Activated naive CD4-positive, alpha-beta T cell treated with anti-CD3 and anti-CD28 coated beads, Interleukin-2, amount 50 U/mL, for 72 hours (primary cell): ENCODE measurements at regions not wholly inside any gene's neighbourhood (a gene's known extent, or its start where the extent isn't known, plus 50 kb on each side); places are given as distances from the start of the nearest gene placed in this dataset.

Experiments
- ATAC-seq, 2 donors: fragments of 150-1000 bp; cut with Tn5 transposase; 2 replicates each; pipeline ENCODE4 v1.10.0; 2021; ENCODE audit warnings: mild to moderate bottlenecking in 2 of 2, moderate library complexity in 2 of 2
- DNase-seq, 2 donors: peaks; one replicate each; pipeline ENCODE4 v3.0.0; 2021 to 2022; ENCODE audit warnings: low spot score in 2 of 2
- H3K27ac Mint-ChIP-seq, 2 donors: one replicate each; pipeline ENCODE4 v1.8.0; 2022; ENCODE audit warnings: mild to moderate bottlenecking in 2 of 2, mixed read lengths in 2 of 2
- H3K36me3 Mint-ChIP-seq, 2 donors: one replicate each; pipeline ENCODE4 v1.8.0; 2022; ENCODE audit warnings: mixed read lengths in 2 of 2
- H3K9me3 Mint-ChIP-seq, 2 donors: one replicate each; pipeline ENCODE4 v1.8.0; 2022; ENCODE audit warnings: mixed read lengths in 2 of 2

GRCh38 chr11:92276773-92277172, 52.2 kb downstream of the FAT3 start:
- no peak for ATAC-seq
- peaks cover 4 to 14% of the 10 kb centered on the region in 2 donors for H3K9me3 Mint-ChIP-seq
- H3K27ac Mint-ChIP-seq: no peak overlapping the region
- no peak for DNase-seq
- H3K36me3 Mint-ChIP-seq: no peaks in the 10 kb centered on the region

GRCh38 chr11:92277871-92278270, 53.3 kb downstream of the FAT3 start:
- DNase-seq: no peak
- peaks cover 4 to 9% of the 10 kb centered on the region in 2 donors for H3K9me3 Mint-ChIP-seq
- H3K27ac Mint-ChIP-seq: no peak overlapping the region
- H3K36me3 Mint-ChIP-seq: no peaks in the 10 kb centered on the region
- no peak for ATAC-seq

GRCh38 chr11:92278791-92279433, 54.3 kb downstream of the FAT3 start:
- ATAC-seq (no peak), DNase-seq (no peak)
- H3K27ac Mint-ChIP-seq: no peak overlapping the region
- no peaks in the 10 kb centered on the region for H3K36me3 Mint-ChIP-seq
- H3K9me3 Mint-ChIP-seq: peaks cover 4 to 13% of the 10 kb centered on the region in 2 donors

- no peak for ATAC-seq
- H3K36me3 Mint-ChIP-seq: no peaks in the 10 kb centered on the region
- no peak for DNase-seq
- peaks cover 0 to 10% of the 10 kb centered on the region in 2 donors for H3K9me3 Mint-ChIP-seq
- no peak overlapping the region for H3K27ac Mint-ChIP-seq
Measured at GRCh38 chr11:92284107-92284506, 59.5 kb downstream of the FAT3 start.

- no peak overlapping the region for H3K27ac Mint-ChIP-seq
- DNase-seq (no peak), ATAC-seq (no peak)
- H3K36me3 Mint-ChIP-seq: no peaks in the 10 kb centered on the region
- peaks cover 0 to 10% of the 10 kb centered on the region in 2 donors for H3K9me3 Mint-ChIP-seq
Measured at GRCh38 chr11:92284558-92284957, 59.9 kb downstream of the FAT3 start.

GRCh38 chr11:92285776-92286175, 61.2 kb downstream of the FAT3 start:
- Mint-ChIP-seq H3K9me3 (peaks cover 0 to 16% of the 10 kb centered on the region in 2 donors), H3K27ac (no peak overlapping the region), H3K36me3 (no peaks in the 10 kb centered on the region)
- DNase-seq: no peak
- ATAC-seq: no peak

GRCh38 chr11:92286709-92287108, 62.1 kb downstream of the FAT3 start:
- Mint-ChIP-seq H3K36me3 (no peaks in the 10 kb centered on the region), H3K9me3 (peaks cover 0 to 16% of the 10 kb centered on the region in 2 donors), H3K27ac (no peak overlapping the region)
- DNase-seq (no peak), ATAC-seq (no peak)

GRCh38 chr11:92295175-92296137, 70.8 kb downstream of the FAT3 start:
- H3K27ac Mint-ChIP-seq: no peak overlapping the region
- peaks cover 0 to 6% of the 10 kb centered on the region in 2 donors for H3K36me3 Mint-ChIP-seq
- DNase-seq (no peak), ATAC-seq (no peak)
- peaks cover 8 to 15% of the 10 kb centered on the region in 2 donors for H3K9me3 Mint-ChIP-seq

- Mint-ChIP-seq H3K36me3 (peaks cover 0 to 6% of the 10 kb centered on the region in 2 donors), H3K9me3 (peaks cover 8 to 19% of the 10 kb centered on the region in 2 donors), H3K27ac (no peak overlapping the region)
- ATAC-seq: no peak
- DNase-seq: no peak
Measured at GRCh38 chr11:92296138-92296515, 71.5 kb downstream of the FAT3 start.

GRCh38 chr11:92297567-92298553, 73.2 kb downstream of the FAT3 start:
- DNase-seq: no peak
- H3K36me3 Mint-ChIP-seq: peaks cover 0 to 6% of the 10 kb centered on the region in 2 donors

GRCh38 chr11:92300876-92301275, 76.3 kb downstream of the FAT3 start:
- DNase-seq (no peak), ATAC-seq (no peak)
- H3K27ac Mint-ChIP-seq: no peak overlapping the region
- peaks cover 0 to 6% of the 10 kb centered on the region in 2 donors for H3K36me3 Mint-ChIP-seq
- peaks cover 12 to 14% of the 10 kb centered on the region in 2 donors for H3K9me3 Mint-ChIP-seq

More at GRCh38 chr11:92297567-92298553, 73.2 kb downstream of the FAT3 start:
- peaks cover 8 to 18% of the 10 kb centered on the region in 2 donors for H3K9me3 Mint-ChIP-seq
- H3K27ac Mint-ChIP-seq: no peak overlapping the region
- no peak for ATAC-seq

- Mint-ChIP-seq H3K27ac (no peak overlapping the region), H3K36me3 (no peaks in the 10 kb centered on the region), H3K9me3 (peaks cover 5 to 14% of the 10 kb centered on the region in 2 donors)
- no peak for DNase-seq
- ATAC-seq: no peak
Measured at GRCh38 chr11:92302770-92303169, 78.2 kb downstream of the FAT3 start.

GRCh38 chr11:92304271-92304670, 79.7 kb downstream of the FAT3 start:
- Mint-ChIP-seq H3K9me3 (peaks cover 4 to 7% of the 10 kb centered on the region in 2 donors), H3K36me3 (no peaks in the 10 kb centered on the region), H3K27ac (no peak overlapping the region)
- DNase-seq (no peak), ATAC-seq (no peak)

- Mint-ChIP-seq H3K27ac (no peak overlapping the region), H3K9me3 (peaks cover 0 to 7% of the 10 kb centered on the region in 2 donors), H3K36me3 (no peaks in the 10 kb centered on the region)
- no peak for DNase-seq
- no peak for ATAC-seq
Measured at GRCh38 chr11:92306966-92307510, 82.4 kb downstream of the FAT3 start.

GRCh38 chr11:92308366-92308765, 83.7 kb downstream of the FAT3 start:
- H3K27ac Mint-ChIP-seq: no peak overlapping the region
- H3K9me3 Mint-ChIP-seq: peaks cover 0 to 4% of the 10 kb centered on the region in 2 donors
- H3K36me3 Mint-ChIP-seq: no peaks in the 10 kb centered on the region
- no peak for DNase-seq
- ATAC-seq: no peak
